ENCODE measurements at regions not wholly inside any gene's neighbourhood (a gene's known extent, or its start where the extent isn't known, plus 50 kb on each side); places are given as distances from the start of the nearest gene placed in this dataset.
A peak's percentile ranks its signal among the peaks of the same experiment; 100 is the strongest.
"Not testable (repeated sequence)": the region's sequence is repeated elsewhere in the genome, so short reads cannot be mapped to it uniquely, and the experiment has no call there.

GRCh38 chr1:189708674-189709073 lies 769.0 kb downstream of the BRINP3 start:
- TF ChIP-seq CTCF (IDR thresholded peaks at IDR 0.05; ENCODE audit: low read depth, low read length) = peak; percentile 27
- no peak for DNase-seq (ENCODE audit: low read depth, low spot score)
- H3K4me3 ChIP-seq (ENCODE audit: low read depth, low read length) = no peak overlapping the region
- in situ Hi-C loops (cut with HindIII; ENCODE audit: low sequenced_read_pairs) = no loop called here

GRCh38 chr1:189718147-189718795 lies 759.4 kb downstream of the BRINP3 start:
- H3K4me3 ChIP-seq (ENCODE audit: low read depth, low read length); in situ Hi-C loops (cut with HindIII; ENCODE audit: low sequenced_read_pairs); DNase-seq (ENCODE audit: low read depth, low spot score): not testable (repeated sequence)

GRCh38 chr1:189726806-189727205 lies 750.9 kb downstream of the BRINP3 start:
- no peak for TF ChIP-seq CTCF (IDR thresholded peaks at IDR 0.05; ENCODE audit: low read depth, low read length)
- in situ Hi-C loops (cut with HindIII; ENCODE audit: low sequenced_read_pairs) = no loop called here
- no peak for DNase-seq (ENCODE audit: low read depth, low spot score)
- no peak overlapping the region for H3K4me3 ChIP-seq (ENCODE audit: low read depth, low read length)

GRCh38 chr1:189751311-189751710 lies 726.4 kb downstream of the BRINP3 start:
- no peak for TF ChIP-seq CTCF (IDR thresholded peaks at IDR 0.05; ENCODE audit: low read depth, low read length)
- in situ Hi-C loops (cut with HindIII; ENCODE audit: low sequenced_read_pairs) = no loop called here
- no peak for DNase-seq (ENCODE audit: low read depth, low spot score)

GRCh38 chr1:189752461-189752995 lies 725.1 kb downstream of the BRINP3 start:
- in situ Hi-C loops (cut with HindIII; ENCODE audit: low sequenced_read_pairs) = no loop called here
- no peak overlapping the region for H3K4me3 ChIP-seq (ENCODE audit: low read depth, low read length)
- peak; percentile 41 for DNase-seq (ENCODE audit: low read depth, low spot score)
- TF ChIP-seq CTCF (IDR thresholded peaks at IDR 0.05; ENCODE audit: low read depth, low read length) = no peak

More at GRCh38 chr1:189751311-189751710, 726.4 kb downstream of the BRINP3 start:
- no peak overlapping the region for H3K4me3 ChIP-seq (ENCODE audit: low read depth, low read length)

GRCh38 chr1:189755100-189755499 lies 722.6 kb downstream of the BRINP3 start:
- H3K4me3 ChIP-seq (ENCODE audit: low read depth, low read length); in situ Hi-C loops (cut with HindIII; ENCODE audit: low sequenced_read_pairs); DNase-seq (ENCODE audit: low read depth, low spot score): not testable (repeated sequence)

GRCh38 chr1:189764391-189765320 lies 713.0 kb downstream of the BRINP3 start:
- no peak overlapping the region for H3K4me3 ChIP-seq (ENCODE audit: low read depth, low read length)
- DNase-seq (ENCODE audit: low read depth, low spot score) = no peak
- TF ChIP-seq CTCF (IDR thresholded peaks at IDR 0.05; ENCODE audit: low read depth, low read length) = no peak
- in situ Hi-C loops (cut with HindIII; ENCODE audit: low sequenced_read_pairs) = no loop called here

Measured in astrocyte of the spinal cord (primary cell).